Endodermal cell (in vitro differentiated cells): ENCODE measurements at regions not wholly inside any gene's neighbourhood (a gene's known extent, or its start where the extent isn't known, plus 50 kb on each side); places are given as distances from the start of the nearest gene placed in this dataset.

Source experiments
- DNase-seq: peaks from one replicate; pipeline ENCODE4 v3.0.0-alpha.2; 2017
- H3K27ac ChIP-seq: 2 replicates; pipeline ENCODE4 v1.5.1; 2013; ENCODE audit warnings: mild to moderate bottlenecking, low read depth, low read length, moderate library complexity
- H3K27me3 ChIP-seq: 2 replicates; pipeline ENCODE4 v1.6.1; 2013; ENCODE audit warnings: mild to moderate bottlenecking, low read length, moderate library complexity; ENCODE audit not compliant: insufficient read depth, control insufficient read depth, poor library complexity, severe bottlenecking
- H3K36me3 ChIP-seq: 2 replicates; pipeline ENCODE4 v1.7.0; 2013; ENCODE audit warnings: mild to moderate bottlenecking, low read length, moderate library complexity; ENCODE audit not compliant: control insufficient read depth, insufficient read depth
- H3K4me1 ChIP-seq: one replicate; pipeline ENCODE4 v1.7.0; 2013; ENCODE audit warnings: low read length; ENCODE audit not compliant: control insufficient read depth, insufficient read depth
- H3K4me3 ChIP-seq: 2 replicates; pipeline ENCODE4 v1.5.1; 2013; ENCODE audit warnings: mild to moderate bottlenecking, low read length, moderate library complexity
- H3K9ac ChIP-seq: 2 replicates; pipeline ENCODE4 v1.6.1; 2013; ENCODE audit warnings: mild to moderate bottlenecking, low read length, moderate library complexity; ENCODE audit not compliant: poor library complexity, severe bottlenecking; ENCODE audit errors: extremely low read depth
- H3K9me3 ChIP-seq: 2 replicates; pipeline ENCODE4 v1.6.1; 2013; ENCODE audit warnings: mild to moderate bottlenecking, low read length, moderate library complexity; ENCODE audit not compliant: control insufficient read depth
- H3K27ac Mint-ChIP-seq: 2 replicates; pipeline ENCODE4 v1.8.0; 2020; ENCODE audit warnings: mixed read lengths
- H3K27me3 Mint-ChIP-seq: 2 replicates; pipeline ENCODE4 v1.8.0; 2021; ENCODE audit warnings: mild to moderate bottlenecking, mixed read lengths; ENCODE audit not compliant: insufficient read depth
- H3K36me3 Mint-ChIP-seq: 2 replicates; pipeline ENCODE4 v1.8.0; 2020; ENCODE audit warnings: low read depth, mixed read lengths
- H3K4me1 Mint-ChIP-seq: 2 replicates; pipeline ENCODE4 v1.8.0; 2020; ENCODE audit warnings: mixed read lengths
- H3K4me3 Mint-ChIP-seq: 2 replicates; pipeline ENCODE4 v1.8.0; 2020; ENCODE audit warnings: mild to moderate bottlenecking, moderate library complexity, mixed read lengths
- H3K9me3 Mint-ChIP-seq: 2 replicates; pipeline ENCODE4 v1.8.0; 2020; ENCODE audit warnings: mild to moderate bottlenecking, mixed read lengths
- WGBS, 2 experiments: methylation state at CpG; one replicate each; pipeline versions ENCODE4 v1.1.5 to v1.1.7; 2013; ENCODE audit warnings: missing lambda C conversion rate in 2 of 2, mixed read lengths in 1 of 2; ENCODE audit not compliant: insufficient coverage in 1 of 2, insufficient read length in 1 of 2; 5-methylcytosine and 5-hydroxymethylcytosine counted together
- TF ChIP-seq, protein P1 (sequence below): fragments of 200-600 bp; sonication (generic); conservative IDR thresholded peaks from 2 replicates; pipeline ENCODE4 v1.5.0; 2021; ENCODE audit warnings: antibody characterized with exemption, mild to moderate bottlenecking

DNA sequence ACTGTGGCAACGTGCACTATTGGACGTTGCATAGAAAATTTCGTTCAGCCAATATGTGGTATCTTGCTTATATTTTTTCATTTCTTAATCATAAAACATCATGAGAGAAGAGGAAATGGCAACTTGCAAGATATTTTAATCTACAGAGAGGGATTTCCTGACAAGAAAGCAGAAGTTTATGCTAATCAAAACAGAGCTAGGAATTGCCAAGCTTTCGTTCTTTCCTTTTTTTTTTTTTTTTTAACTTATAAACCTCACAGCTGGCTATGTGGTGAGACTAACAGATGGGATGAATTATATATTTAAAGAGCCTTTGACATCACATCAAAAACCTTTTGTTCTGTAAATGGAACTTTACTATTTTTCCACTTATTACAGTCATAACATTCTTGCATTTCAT, 1136.9 kb upstream of the TMEFF2 start:
- Mint-ChIP-seq H3K4me1 (no peaks in the 10 kb centered on the region), H3K9me3 (no peaks in the 10 kb centered on the region), H3K27me3 (no peaks in the 10 kb centered on the region), H3K27ac (no peak overlapping the region), H3K36me3 (no peaks in the 10 kb centered on the region), H3K4me3 (no peak overlapping the region)
- TF ChIP-seq, protein P1, sequence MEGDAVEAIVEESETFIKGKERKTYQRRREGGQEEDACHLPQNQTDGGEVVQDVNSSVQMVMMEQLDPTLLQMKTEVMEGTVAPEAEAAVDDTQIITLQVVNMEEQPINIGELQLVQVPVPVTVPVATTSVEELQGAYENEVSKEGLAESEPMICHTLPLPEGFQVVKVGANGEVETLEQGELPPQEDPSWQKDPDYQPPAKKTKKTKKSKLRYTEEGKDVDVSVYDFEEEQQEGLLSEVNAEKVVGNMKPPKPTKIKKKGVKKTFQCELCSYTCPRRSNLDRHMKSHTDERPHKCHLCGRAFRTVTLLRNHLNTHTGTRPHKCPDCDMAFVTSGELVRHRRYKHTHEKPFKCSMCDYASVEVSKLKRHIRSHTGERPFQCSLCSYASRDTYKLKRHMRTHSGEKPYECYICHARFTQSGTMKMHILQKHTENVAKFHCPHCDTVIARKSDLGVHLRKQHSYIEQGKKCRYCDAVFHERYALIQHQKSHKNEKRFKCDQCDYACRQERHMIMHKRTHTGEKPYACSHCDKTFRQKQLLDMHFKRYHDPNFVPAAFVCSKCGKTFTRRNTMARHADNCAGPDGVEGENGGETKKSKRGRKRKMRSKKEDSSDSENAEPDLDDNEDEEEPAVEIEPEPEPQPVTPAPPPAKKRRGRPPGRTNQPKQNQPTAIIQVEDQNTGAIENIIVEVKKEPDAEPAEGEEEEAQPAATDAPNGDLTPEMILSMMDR = no peak
- Histone ChIP-seq H3K4me1 (no peaks in the 10 kb centered on the region), H3K36me3 (no peaks in the 10 kb centered on the region), H3K27ac (no peak overlapping the region), H3K9ac (no peak overlapping the region), H3K4me3 (no peak overlapping the region), H3K9me3 (no peaks in the 10 kb centered on the region), H3K27me3 (no peaks in the 10 kb centered on the region)
- no peak for DNase-seq
- 96% methylated on average over 4 of the region's 4 CpGs; no CpG with 5 or more reads in 1 of the 2 experiments for WGBS, 2 experiments

DNA sequence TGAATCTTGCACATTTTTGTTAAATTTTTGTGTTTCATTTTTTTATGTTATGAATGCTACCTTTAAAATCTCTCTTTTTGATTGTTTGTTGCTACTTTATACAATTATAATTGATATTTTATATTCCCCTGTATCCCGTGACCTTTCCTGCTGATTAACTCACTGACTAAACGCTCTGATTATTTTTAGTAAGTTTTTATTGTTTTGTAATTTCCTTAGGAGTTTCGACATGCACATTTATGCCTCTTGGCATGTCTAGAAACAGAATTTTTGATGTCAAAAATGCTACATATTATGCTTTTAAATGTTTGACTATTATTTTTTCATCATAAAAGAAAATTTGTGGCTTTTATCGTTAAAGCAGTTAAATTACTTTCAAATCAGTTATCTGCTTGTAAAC, 1131.6 kb upstream of the TMEFF2 start:
- 95 to 100% methylated on average over 1 to 4 of the region's 4 CpGs for WGBS, 2 experiments
- no peak overlapping the region for H3K27ac ChIP-seq

GRCh38 chr2:193315428-193316091, 1120.8 kb upstream of the TMEFF2 start:
- no peak overlapping the region for H3K4me3 Mint-ChIP-seq
- H3K36me3 ChIP-seq = no peaks in the 10 kb centered on the region
- WGBS, 2 experiments = 92% methylated on average over 1 of the region's 1 CpG; no CpG with 5 or more reads in 1 of the 2 experiments
- peaks cover 4% of the 10 kb centered on the region for H3K9me3 ChIP-seq
- H3K27me3 ChIP-seq = no peaks in the 10 kb centered on the region
- TF ChIP-seq, protein P1 = no peak
- no peak overlapping the region for H3K27ac Mint-ChIP-seq
- H3K27ac ChIP-seq = no peak overlapping the region
- no peaks in the 10 kb centered on the region for H3K4me1 ChIP-seq
- no peak overlapping the region for H3K4me3 ChIP-seq
- no peak for DNase-seq
- H3K9me3 Mint-ChIP-seq = no peaks in the 10 kb centered on the region
- peaks cover 14% of the 10 kb centered on the region for H3K4me1 Mint-ChIP-seq
- no peaks in the 10 kb centered on the region for H3K27me3 Mint-ChIP-seq
- no peaks in the 10 kb centered on the region for H3K36me3 Mint-ChIP-seq
- no peak overlapping the region for H3K9ac ChIP-seq

More for the DNA sequence above, 1131.6 kb upstream of the TMEFF2 start:
- Histone ChIP-seq H3K36me3 (no peaks in the 10 kb centered on the region), H3K27me3 (no peaks in the 10 kb centered on the region), H3K4me1 (no peaks in the 10 kb centered on the region), H3K4me3 (no peak overlapping the region), H3K9me3 (no peaks in the 10 kb centered on the region), H3K9ac (no peak overlapping the region)
- H3K36me3 Mint-ChIP-seq = no peaks in the 10 kb centered on the region
- DNase-seq = no peak
- no peak overlapping the region for H3K27ac Mint-ChIP-seq
- no peaks in the 10 kb centered on the region for H3K9me3 Mint-ChIP-seq
- H3K27me3 Mint-ChIP-seq = no peaks in the 10 kb centered on the region
- no peak overlapping the region for H3K4me3 Mint-ChIP-seq
- peaks cover 3% of the 10 kb centered on the region for H3K4me1 Mint-ChIP-seq
- TF ChIP-seq, protein P1 = no peak
